ENCODE measurements at regions not wholly inside any gene's neighbourhood (a gene's known extent, or its start where the extent isn't known, plus 50 kb on each side); places are given as distances from the start of the nearest gene placed in this dataset.
A peak's percentile ranks its signal among the peaks of the same experiment; 100 is the strongest.

- TF ChIP-seq POLR2AphosphoS5 (IDR thresholded peaks at IDR 0.05; ENCODE audit: insufficient read depth, low read depth, low read length) = peak; percentile 58
- TF ChIP-seq, protein P1, sequence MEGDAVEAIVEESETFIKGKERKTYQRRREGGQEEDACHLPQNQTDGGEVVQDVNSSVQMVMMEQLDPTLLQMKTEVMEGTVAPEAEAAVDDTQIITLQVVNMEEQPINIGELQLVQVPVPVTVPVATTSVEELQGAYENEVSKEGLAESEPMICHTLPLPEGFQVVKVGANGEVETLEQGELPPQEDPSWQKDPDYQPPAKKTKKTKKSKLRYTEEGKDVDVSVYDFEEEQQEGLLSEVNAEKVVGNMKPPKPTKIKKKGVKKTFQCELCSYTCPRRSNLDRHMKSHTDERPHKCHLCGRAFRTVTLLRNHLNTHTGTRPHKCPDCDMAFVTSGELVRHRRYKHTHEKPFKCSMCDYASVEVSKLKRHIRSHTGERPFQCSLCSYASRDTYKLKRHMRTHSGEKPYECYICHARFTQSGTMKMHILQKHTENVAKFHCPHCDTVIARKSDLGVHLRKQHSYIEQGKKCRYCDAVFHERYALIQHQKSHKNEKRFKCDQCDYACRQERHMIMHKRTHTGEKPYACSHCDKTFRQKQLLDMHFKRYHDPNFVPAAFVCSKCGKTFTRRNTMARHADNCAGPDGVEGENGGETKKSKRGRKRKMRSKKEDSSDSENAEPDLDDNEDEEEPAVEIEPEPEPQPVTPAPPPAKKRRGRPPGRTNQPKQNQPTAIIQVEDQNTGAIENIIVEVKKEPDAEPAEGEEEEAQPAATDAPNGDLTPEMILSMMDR (IDR thresholded peaks at IDR 0.05; ENCODE audit: extremely low read depth in 1 of 2, insufficient read depth in 1 of 2, low read depth in 1 of 2, low read length in 2 of 2) = peak; percentile 15 to 44
- TF ChIP-seq EZH2 (IDR thresholded peaks at IDR 0.05; ENCODE audit: borderline replicate concordance, low read depth, low read length, severe bottlenecking) = no peak
- peak; percentile 39 for TF ChIP-seq POLR2A (IDR thresholded peaks at IDR 0.05; ENCODE audit: low read depth, low read length)
- TF ChIP-seq, protein P2, sequence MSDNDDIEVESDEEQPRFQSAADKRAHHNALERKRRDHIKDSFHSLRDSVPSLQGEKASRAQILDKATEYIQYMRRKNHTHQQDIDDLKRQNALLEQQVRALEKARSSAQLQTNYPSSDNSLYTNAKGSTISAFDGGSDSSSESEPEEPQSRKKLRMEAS (IDR thresholded peaks at IDR 0.05; ENCODE audit: insufficient read depth, insufficient read length) = no peak
- no peak for TF ChIP-seq JUN (IDR thresholded peaks at IDR 0.05; ENCODE audit: borderline replicate concordance, insufficient read depth, insufficient read length, low read depth)
- peak; percentile 74 for TF ChIP-seq FOS (IDR thresholded peaks at IDR 0.05; ENCODE audit: borderline replicate concordance, insufficient read depth, low read length)
These were observed 109.2 kb upstream of the EGLN3 start for GRCh38 chr14:34059925-34060650.

Data from endothelial cell of umbilical vein (primary cell).